ACC112 (cell line): ENCODE measurements at regions not wholly inside any gene's neighbourhood (a gene's known extent, or its start where the extent isn't known, plus 50 kb on each side); places are given as distances from the start of the nearest gene placed in this dataset.
A peak's percentile ranks its signal among the peaks of the same experiment; 100 is the strongest.

ENCODE experiments used
- H2AFZ ChIP-seq: fragments of 200-600 bp; sonication (generic); one replicate; pipeline ENCODE4 v1.6.0; 2017; ENCODE audit warnings: antibody characterized with exemption, low read length; ENCODE audit not compliant: unreplicated experiment
- H3K27ac ChIP-seq: fragments of 200-600 bp; sonication (generic); 2 replicates; pipeline ENCODE4 v1.5.1; 2014; ENCODE audit warnings: low read depth, mild to moderate bottlenecking, antibody characterized with exemption, low read length, moderate library complexity
- H3K27me3 ChIP-seq: fragments of 200-600 bp; sonication (generic); 2 replicates; pipeline ENCODE4 v1.6.1; 2014; ENCODE audit warnings: mild to moderate bottlenecking, antibody characterized with exemption, low read length, moderate library complexity, mixed read lengths; ENCODE audit not compliant: insufficient read depth
- H3K36me3 ChIP-seq: fragments of 200-600 bp; sonication (generic); 2 replicates; pipeline ENCODE4 v1.6.1; 2016; ENCODE audit warnings: mild to moderate bottlenecking, antibody characterized with exemption, low read length, moderate library complexity, mixed read lengths; ENCODE audit not compliant: insufficient read depth
- H3K4me1 ChIP-seq: fragments of 200-600 bp; sonication (generic); one replicate; pipeline ENCODE4 v1.6.1; 2016; ENCODE audit warnings: low read length, mixed read lengths; ENCODE audit not compliant: insufficient read depth, unreplicated experiment, control insufficient read depth
- H3K4me3 ChIP-seq: fragments of 200-600 bp; sonication (generic); 2 replicates; pipeline ENCODE4 v1.5.1; 2014; ENCODE audit warnings: mild to moderate bottlenecking, low read depth, low read length
- H3K79me2 ChIP-seq: fragments of 200-600 bp; sonication (generic); one replicate; pipeline ENCODE4 v1.6.0; 2016; ENCODE audit warnings: low read length; ENCODE audit not compliant: control insufficient read depth, unreplicated experiment, insufficient read depth

- H3K27me3 ChIP-seq, result no peaks in the 10 kb centered on the region
- no peak overlapping the region for H3K4me3 ChIP-seq
- H3K79me2 ChIP-seq, result no peaks in the 10 kb centered on the region
- no peaks in the 10 kb centered on the region for H3K36me3 ChIP-seq
- no peak overlapping the region for H2AFZ ChIP-seq
- H3K4me1 ChIP-seq, result no peaks in the 10 kb centered on the region
- no peak overlapping the region for H3K27ac ChIP-seq
These were observed 261.6 kb downstream of the RPS24 start for GRCh38 chr10:78295242-78295641.

GRCh38 chr10:78296785-78297184 is 263.1 kb downstream of the RPS24 start:
- Histone ChIP-seq H2AFZ (no peak overlapping the region), H3K27ac (no peak overlapping the region), H3K36me3 (no peaks in the 10 kb centered on the region), H3K4me1 (no peaks in the 10 kb centered on the region), H3K4me3 (no peak overlapping the region), H3K79me2 (no peaks in the 10 kb centered on the region), H3K27me3 (no peaks in the 10 kb centered on the region)

- H3K4me1 ChIP-seq, result peaks cover 8% of the 10 kb centered on the region
- H2AFZ ChIP-seq, result no peak overlapping the region
- H3K27ac ChIP-seq, result no peak overlapping the region
- H3K36me3 ChIP-seq, result no peaks in the 10 kb centered on the region
- no peak overlapping the region for H3K4me3 ChIP-seq
- H3K27me3 ChIP-seq, result no peaks in the 10 kb centered on the region
- no peaks in the 10 kb centered on the region for H3K79me2 ChIP-seq
These were observed 264.3 kb downstream of the RPS24 start for GRCh38 chr10:78297997-78298396.

GRCh38 chr10:78298835-78299234 is 265.2 kb downstream of the RPS24 start:
- Histone ChIP-seq H3K4me3 (no peak overlapping the region), H2AFZ (no peak overlapping the region), H3K36me3 (no peaks in the 10 kb centered on the region)

GRCh38 chr10:78299851-78300468 is 266.3 kb downstream of the RPS24 start:
- peaks cover 8% of the 10 kb centered on the region for H3K4me1 ChIP-seq
- H3K36me3 ChIP-seq, result no peaks in the 10 kb centered on the region
- H3K27me3 ChIP-seq, result 0 out of 2 replicates have a peak, but pooled peaks cover under 1% of the 10 kb centered on the region
- no peak overlapping the region for H3K4me3 ChIP-seq
- no peak overlapping the region for H2AFZ ChIP-seq
- no peak overlapping the region for H3K27ac ChIP-seq
- H3K79me2 ChIP-seq, result no peaks in the 10 kb centered on the region

More at GRCh38 chr10:78298835-78299234, 265.2 kb downstream of the RPS24 start:
- H3K79me2 ChIP-seq, result no peaks in the 10 kb centered on the region
- H3K27ac ChIP-seq, result no peak overlapping the region
- H3K27me3 ChIP-seq, result no peaks in the 10 kb centered on the region
- H3K4me1 ChIP-seq, result peaks cover 8% of the 10 kb centered on the region

- no peaks in the 10 kb centered on the region for H3K79me2 ChIP-seq
- peaks cover 8% of the 10 kb centered on the region for H3K4me1 ChIP-seq
- no peak overlapping the region for H3K27ac ChIP-seq
- H3K27me3 ChIP-seq, result peaks cover 6% of the 10 kb centered on the region; the same call in 1 of the 2 replicates
- no peaks in the 10 kb centered on the region for H3K36me3 ChIP-seq
- H3K4me3 ChIP-seq, result no peak overlapping the region
- H2AFZ ChIP-seq, result no peak overlapping the region
These were observed 266.9 kb downstream of the RPS24 start for GRCh38 chr10:78300526-78300925.

GRCh38 chr10:78301481-78301880 is 267.8 kb downstream of the RPS24 start:
- no peak overlapping the region for H3K4me3 ChIP-seq
- no peak overlapping the region for H3K27ac ChIP-seq
- H3K79me2 ChIP-seq, result no peaks in the 10 kb centered on the region
- peaks cover 16% of the 10 kb centered on the region; the same call in 1 of the 2 replicates for H3K27me3 ChIP-seq
- peaks cover 8% of the 10 kb centered on the region for H3K4me1 ChIP-seq
- no peaks in the 10 kb centered on the region for H3K36me3 ChIP-seq
- no peak overlapping the region for H2AFZ ChIP-seq

GRCh38 chr10:78301891-78302738 is 268.5 kb downstream of the RPS24 start:
- H3K27me3 ChIP-seq, result peaks cover 21% of the 10 kb centered on the region; the same call in 1 of the 2 replicates
- H3K4me1 ChIP-seq, result peaks cover 8% of the 10 kb centered on the region
- H2AFZ ChIP-seq, result peak overlapping the region; percentile 99
- H3K36me3 ChIP-seq, result no peaks in the 10 kb centered on the region
- no peaks in the 10 kb centered on the region for H3K79me2 ChIP-seq
- H3K27ac ChIP-seq, result no peak overlapping the region
- H3K4me3 ChIP-seq, result peak overlapping the region; percentile 87

GRCh38 chr10:78302739-78302988 is 269.0 kb downstream of the RPS24 start:
- H3K27me3 ChIP-seq, result peaks cover 21% of the 10 kb centered on the region; the same call in 1 of the 2 replicates
- peaks cover 8% of the 10 kb centered on the region for H3K4me1 ChIP-seq
- peak overlapping the region; percentile 99 for H2AFZ ChIP-seq
- peak overlapping the region; percentile 87 for H3K4me3 ChIP-seq
- H3K27ac ChIP-seq, result no peak overlapping the region
- no peaks in the 10 kb centered on the region for H3K79me2 ChIP-seq
- H3K36me3 ChIP-seq, result no peaks in the 10 kb centered on the region

GRCh38 chr10:78302989-78303854 is 269.6 kb downstream of the RPS24 start:
- peak overlapping the region; percentile 99 for H2AFZ ChIP-seq

More at GRCh38 chr10:78302989-78303854, 269.6 kb downstream of the RPS24 start:
- Histone ChIP-seq H3K27ac (no peak overlapping the region), H3K36me3 (no peaks in the 10 kb centered on the region), H3K27me3 (peaks cover 21% of the 10 kb centered on the region; the same call in 1 of the 2 replicates), H3K79me2 (no peaks in the 10 kb centered on the region), H3K4me1 (peaks cover 8% of the 10 kb centered on the region), H3K4me3 (peak overlapping the region; percentile 87)
